Nephron progenitor cell (in vitro differentiated cells): ENCODE measurements at regions not wholly inside any gene's neighbourhood (a gene's known extent, or its start where the extent isn't known, plus 50 kb on each side); places are given as distances from the start of the nearest gene placed in this dataset.

Experiments used
- DNase-seq: peaks from one replicate; pipeline ENCODE4 v3.0.0; 2021
- H3K27ac Mint-ChIP-seq: 2 replicates; pipeline ENCODE4 v1.8.0; 2021; ENCODE audit warnings: mild to moderate bottlenecking, moderate library complexity, mixed read lengths
- H3K27me3 Mint-ChIP-seq: 2 replicates; pipeline ENCODE4 v1.8.0; 2021; ENCODE audit warnings: mild to moderate bottlenecking, low read depth, mixed read lengths; ENCODE audit not compliant: poor library complexity
- H3K36me3 Mint-ChIP-seq: 2 replicates; pipeline ENCODE4 v1.8.0; 2021; ENCODE audit warnings: low read depth, mixed read lengths
- H3K4me1 Mint-ChIP-seq: 2 replicates; pipeline ENCODE4 v1.8.0; 2021; ENCODE audit warnings: mixed read lengths
- H3K4me3 Mint-ChIP-seq: 2 replicates; pipeline ENCODE4 v1.8.0; 2021; ENCODE audit warnings: mild to moderate bottlenecking, moderate library complexity, mixed read lengths
- H3K9me3 Mint-ChIP-seq: 2 replicates; pipeline ENCODE4 v1.8.0; 2021; ENCODE audit warnings: mild to moderate bottlenecking, moderate library complexity, mixed read lengths
- CTCF ChIP-seq: fragments of 200-600 bp; sonication (generic); IDR thresholded peaks from 2 replicates; pipeline ENCODE4 v1.5.0; 2021; ENCODE audit warnings: antibody characterized with exemption

GRCh38 chr1:115218699-115219098 lies 119.3 kb downstream of the NGF start:
- no peak overlapping the region for H3K27ac Mint-ChIP-seq
- H3K4me3 Mint-ChIP-seq, result no peak overlapping the region
- DNase-seq, result no peak
- no peaks in the 10 kb centered on the region for H3K36me3 Mint-ChIP-seq
- TF ChIP-seq CTCF, result no peak
- H3K27me3 Mint-ChIP-seq, result peaks cover 6% of the 10 kb centered on the region
- H3K4me1 Mint-ChIP-seq, result peaks cover 26% of the 10 kb centered on the region
- H3K9me3 Mint-ChIP-seq, result no peaks in the 10 kb centered on the region

- no peak overlapping the region for H3K4me3 Mint-ChIP-seq
- DNase-seq, result no peak
- H3K4me1 Mint-ChIP-seq, result peaks cover 26% of the 10 kb centered on the region
- peaks cover 6% of the 10 kb centered on the region for H3K27me3 Mint-ChIP-seq
- H3K27ac Mint-ChIP-seq, result no peak overlapping the region
- no peaks in the 10 kb centered on the region for H3K36me3 Mint-ChIP-seq
- H3K9me3 Mint-ChIP-seq, result no peaks in the 10 kb centered on the region
- TF ChIP-seq CTCF, result no peak
Measured at GRCh38 chr1:115218034-115218405, 120.0 kb downstream of the NGF start.

DNA sequence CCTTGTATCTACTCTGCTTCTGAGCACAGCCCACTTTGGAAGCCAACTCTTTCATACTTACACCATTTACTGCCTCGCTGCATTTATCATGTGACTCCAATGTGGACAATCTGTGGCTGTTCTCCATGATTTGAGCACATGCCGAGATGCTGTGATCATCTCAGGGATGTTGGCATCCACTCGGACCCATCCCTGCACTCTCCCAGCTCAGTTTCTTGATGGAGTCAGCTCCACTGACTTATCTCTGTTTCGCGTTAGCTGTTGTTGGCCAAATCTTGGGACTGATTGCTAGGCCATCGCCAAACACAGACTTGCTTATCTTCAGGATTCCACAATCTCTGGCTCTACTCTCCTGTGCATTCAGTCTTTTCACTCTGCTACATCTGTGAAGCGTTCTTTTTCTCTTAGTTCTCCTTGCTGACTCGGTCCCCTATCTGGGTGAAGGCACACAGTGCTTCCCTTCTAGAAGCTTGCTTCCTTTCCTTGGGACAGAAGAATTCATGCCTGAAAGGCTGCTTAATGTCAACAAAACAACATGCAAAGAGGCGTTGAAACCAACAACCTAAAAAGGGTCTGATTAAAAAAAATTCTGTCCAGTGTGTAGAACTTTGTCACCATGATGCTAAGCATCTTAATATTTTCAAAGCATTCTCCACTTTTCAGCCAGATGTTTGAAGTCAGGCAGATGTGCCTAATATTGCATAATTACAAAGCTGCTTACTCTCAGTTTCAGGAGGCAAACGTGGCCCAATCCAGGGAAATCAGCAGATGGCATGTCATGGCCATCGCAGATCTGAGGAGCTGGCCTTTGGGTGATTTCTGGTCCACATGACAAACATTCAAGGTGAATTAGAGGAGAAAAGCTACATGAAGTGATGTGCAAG lies 120.7 kb downstream of the NGF start:
- Mint-ChIP-seq H3K27ac (no peak overlapping the region), H3K36me3 (no peaks in the 10 kb centered on the region), H3K27me3 (peaks cover 6% of the 10 kb centered on the region), H3K4me3 (no peak overlapping the region), H3K4me1 (peaks cover 26% of the 10 kb centered on the region), H3K9me3 (no peaks in the 10 kb centered on the region)
- TF ChIP-seq CTCF, result no peak
- DNase-seq, result no peak

DNA sequence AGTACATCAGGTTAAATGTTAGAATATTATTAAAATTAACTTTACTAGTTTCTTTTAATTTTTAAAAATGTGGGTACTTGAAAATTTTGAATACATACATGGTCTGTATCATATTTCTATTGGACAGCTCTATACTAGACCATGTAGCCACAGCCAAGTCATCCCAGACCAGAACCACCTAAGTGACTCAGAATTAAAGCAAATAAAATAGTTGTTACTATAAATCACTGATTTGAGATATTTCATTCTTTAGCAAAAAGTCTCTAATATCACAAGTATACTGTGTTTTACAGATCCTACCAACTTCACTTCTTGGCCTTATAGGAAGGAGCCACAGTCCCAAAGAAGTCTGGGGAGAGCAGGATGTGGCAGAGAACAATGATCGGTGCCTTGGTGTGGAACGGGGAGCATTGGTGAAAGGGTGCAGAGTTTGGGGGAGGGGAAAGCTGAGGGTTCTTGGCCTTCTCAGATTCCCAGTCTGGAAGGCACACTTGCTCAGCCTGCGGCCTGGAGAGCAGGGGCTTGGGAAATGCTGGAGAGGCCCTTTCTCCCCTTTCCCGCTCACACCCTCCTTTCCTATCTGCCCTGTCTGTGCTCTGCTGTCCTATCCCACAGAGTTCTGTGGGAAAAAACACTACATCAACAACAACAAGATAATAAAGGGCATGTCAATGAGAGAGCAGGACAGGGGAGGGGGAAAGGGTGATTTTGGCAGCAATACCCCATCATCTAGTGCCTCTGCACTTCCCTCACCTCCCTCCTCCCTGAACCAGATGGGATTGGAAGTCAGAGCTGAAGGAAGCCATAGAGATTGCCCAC lies 122.1 kb downstream of the NGF start:
- Mint-ChIP-seq H3K4me1 (peaks cover 26% of the 10 kb centered on the region), H3K9me3 (no peaks in the 10 kb centered on the region), H3K27me3 (peaks cover 6% of the 10 kb centered on the region), H3K4me3 (no peak overlapping the region), H3K27ac (no peak overlapping the region), H3K36me3 (no peaks in the 10 kb centered on the region)
- TF ChIP-seq CTCF, result no peak
- DNase-seq, result no peak

GRCh38 chr1:115215110-115215509 lies 122.9 kb downstream of the NGF start:
- no peaks in the 10 kb centered on the region for H3K36me3 Mint-ChIP-seq
- H3K4me3 Mint-ChIP-seq, result no peak overlapping the region
- peaks cover 6% of the 10 kb centered on the region for H3K27me3 Mint-ChIP-seq
- no peaks in the 10 kb centered on the region for H3K9me3 Mint-ChIP-seq
- no peak for TF ChIP-seq CTCF
- H3K27ac Mint-ChIP-seq, result no peak overlapping the region
- peaks cover 26% of the 10 kb centered on the region for H3K4me1 Mint-ChIP-seq
- no peak for DNase-seq
